Muscle layer of duodenum (tissue), 2 donors: ENCODE measurements at regions not wholly inside any gene's neighbourhood (a gene's known extent, or its start where the extent isn't known, plus 50 kb on each side); places are given as distances from the start of the nearest gene placed in this dataset.

Source experiments
- H3K27ac ChIP-seq: one replicate; pipeline ENCODE4 v1.7.0; 2013; ENCODE audit warnings: mild to moderate bottlenecking, low read length
- H3K27me3 ChIP-seq: one replicate; pipeline ENCODE4 v1.7.0; 2013; ENCODE audit warnings: low read depth, mild to moderate bottlenecking, control low read depth, low read length
- H3K36me3 ChIP-seq, 2 donors: one replicate each; pipeline ENCODE4 v1.7.0; 2013; ENCODE audit warnings: low read length in 2 of 2, control low read depth in 1 of 2, mild to moderate bottlenecking in 1 of 2; ENCODE audit not compliant: insufficient read depth in 2 of 2, control insufficient read depth in 1 of 2
- H3K4me1 ChIP-seq, 2 donors: one replicate each; pipeline ENCODE4 v1.7.0; 2013; ENCODE audit warnings: low read length in 2 of 2, mild to moderate bottlenecking in 2 of 2, control low read depth in 1 of 2, moderate library complexity in 1 of 2; ENCODE audit not compliant: insufficient read depth in 2 of 2, control insufficient read depth in 1 of 2
- H3K4me3 ChIP-seq, 2 donors: one replicate each; pipeline ENCODE4 v1.7.0; 2013; ENCODE audit warnings: low read length in 2 of 2, low read depth in 1 of 2, mild to moderate bottlenecking in 1 of 2
- H3K9me3 ChIP-seq, 2 donors: one replicate each; pipeline ENCODE4 v1.7.0; 2013; ENCODE audit warnings: low read length in 2 of 2, control low read depth in 1 of 2, mild to moderate bottlenecking in 1 of 2; ENCODE audit not compliant: control insufficient read depth in 1 of 2
- donor health status: healthy.

GRCh38 chr22:22410677-22411076 lies 97.9 kb downstream of the ZNF280B start:
- Histone ChIP-seq H3K27me3 (no peaks in the 10 kb centered on the region), H3K4me3 (no peak overlapping the region), H3K9me3 (peaks cover 0 to 9% of the 10 kb centered on the region in 2 donors), H3K36me3 (no peaks in the 10 kb centered on the region), H3K4me1 (no peaks in the 10 kb centered on the region), H3K27ac (no peak overlapping the region)

DNA sequence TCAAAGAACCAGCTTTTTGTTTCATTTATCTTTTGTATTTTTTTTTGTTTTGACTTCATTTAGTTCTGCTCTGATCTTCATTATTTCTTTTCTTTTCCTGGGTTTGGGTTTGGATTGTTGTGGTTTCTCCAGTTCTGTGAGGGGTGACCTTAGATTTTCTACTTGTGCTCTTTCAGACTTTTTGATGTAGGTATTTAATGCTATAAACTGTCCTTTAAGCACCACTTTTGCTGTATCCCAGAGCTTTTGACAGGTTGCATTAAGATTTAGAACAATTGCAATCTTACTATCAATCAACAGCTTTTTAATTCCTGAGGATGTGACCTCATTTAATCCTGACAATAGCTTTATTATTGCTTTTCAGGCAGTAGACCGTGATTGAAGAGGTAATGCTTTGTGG lies 94.3 kb downstream of the ZNF280B start:
- Histone ChIP-seq H3K36me3 (no peaks in the 10 kb centered on the region), H3K4me1 (no peaks in the 10 kb centered on the region), H3K4me3 (no peak overlapping the region), H3K9me3 (peaks cover 0 to 12% of the 10 kb centered on the region in 2 donors), H3K27me3 (no peaks in the 10 kb centered on the region), H3K27ac (no peak overlapping the region)

- Histone ChIP-seq H3K27me3 (no peaks in the 10 kb centered on the region), H3K4me3 (no peak overlapping the region), H3K4me1 (no peaks in the 10 kb centered on the region), H3K36me3 (no peaks in the 10 kb centered on the region), H3K9me3 (peaks cover 0 to 7% of the 10 kb centered on the region in 2 donors), H3K27ac (no peak overlapping the region)
Observed at GRCh38 chr22:22417495-22418162, 90.9 kb downstream of the ZNF280B start.

DNA sequence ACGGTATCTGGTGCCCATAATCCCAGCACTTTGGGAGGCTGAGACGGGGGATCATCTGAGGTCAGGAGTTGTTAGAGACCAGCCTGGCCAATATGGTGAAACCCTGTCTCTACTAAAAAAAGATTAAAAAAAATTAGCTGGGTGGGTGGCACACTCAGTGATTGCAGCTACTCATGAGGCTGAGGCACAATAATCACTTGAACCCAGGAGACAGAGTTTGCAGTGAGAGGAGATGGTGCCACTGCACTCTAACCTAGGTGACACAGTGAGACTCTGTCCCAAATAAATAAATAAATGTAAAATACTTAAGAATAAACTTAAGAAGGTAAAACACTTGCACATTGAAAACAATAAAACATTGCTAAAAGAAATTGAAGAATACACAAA lies 90.4 kb downstream of the ZNF280B start:
- Histone ChIP-seq H3K27me3 (no peaks in the 10 kb centered on the region), H3K9me3 (peaks cover 0 to 5% of the 10 kb centered on the region in 2 donors), H3K4me3 (no peak overlapping the region), H3K36me3 (no peaks in the 10 kb centered on the region), H3K27ac (no peak overlapping the region), H3K4me1 (no peaks in the 10 kb centered on the region)

DNA sequence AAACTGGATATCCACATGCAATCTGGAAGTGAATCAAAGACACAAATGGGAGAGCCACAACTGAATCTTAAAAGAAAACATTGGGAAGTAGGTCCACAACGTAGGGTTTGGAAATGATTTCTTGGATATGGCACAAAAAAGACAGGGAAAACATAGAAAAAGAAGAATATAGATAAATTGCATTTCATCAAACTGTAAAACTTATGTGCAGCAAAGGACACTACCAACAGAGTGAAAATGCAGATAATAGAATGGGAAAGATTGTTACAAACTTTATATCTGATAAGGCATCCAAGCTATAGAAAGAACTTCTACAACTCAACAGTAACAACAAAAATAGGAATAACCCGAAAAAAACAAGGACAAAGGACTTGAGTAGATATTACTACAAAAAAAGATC lies 89.6 kb downstream of the ZNF280B start:
- Histone ChIP-seq H3K27ac (no peak overlapping the region), H3K4me1 (no peaks in the 10 kb centered on the region), H3K4me3 (no peak overlapping the region), H3K27me3 (no peaks in the 10 kb centered on the region), H3K9me3 (peaks cover 0 to 2% of the 10 kb centered on the region in 2 donors), H3K36me3 (no peaks in the 10 kb centered on the region)

- Histone ChIP-seq H3K36me3 (no peaks in the 10 kb centered on the region), H3K4me3 (no peak overlapping the region), H3K27ac (no peak overlapping the region), H3K9me3 (peaks cover 0 to 2% of the 10 kb centered on the region in 2 donors), H3K27me3 (no peaks in the 10 kb centered on the region), H3K4me1 (no peaks in the 10 kb centered on the region)
Observed at GRCh38 chr22:22420580-22420979, 88.0 kb downstream of the ZNF280B start.

- Histone ChIP-seq H3K36me3 (no peaks in the 10 kb centered on the region), H3K9me3 (peaks cover 0 to 2% of the 10 kb centered on the region in 2 donors), H3K4me3 (no peak overlapping the region), H3K27ac (no peak overlapping the region), H3K27me3 (no peaks in the 10 kb centered on the region), H3K4me1 (no peaks in the 10 kb centered on the region)
Observed at GRCh38 chr22:22421392-22421791, 87.2 kb downstream of the ZNF280B start.

DNA sequence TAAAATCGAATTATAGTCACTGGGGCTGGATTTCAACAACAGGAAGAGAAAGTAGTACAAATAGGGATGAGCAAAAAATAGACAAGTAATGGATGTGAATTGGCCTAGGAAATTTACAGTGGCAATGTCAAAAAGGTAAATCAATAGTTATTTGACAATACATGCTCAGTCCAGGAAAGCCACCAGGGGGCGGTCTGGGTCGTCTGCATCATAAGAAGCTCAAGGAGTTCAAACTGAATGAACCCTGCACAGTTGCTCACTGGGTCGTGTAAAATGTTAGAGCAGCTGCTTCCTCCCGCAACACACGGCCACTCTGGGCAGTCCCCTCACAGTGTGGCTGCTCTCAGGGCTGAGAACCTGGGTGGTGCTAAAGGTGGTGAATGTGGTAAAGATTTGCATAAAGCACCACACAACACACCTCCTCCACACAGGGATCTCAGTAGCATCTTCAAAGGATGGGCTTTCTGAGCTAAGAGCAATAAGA lies 85.9 kb downstream of the ZNF280B start:
- no peaks in the 10 kb centered on the region for H3K4me1 ChIP-seq
- H3K36me3 ChIP-seq, result no peaks in the 10 kb centered on the region
- no peak overlapping the region for H3K27ac ChIP-seq
- no peak overlapping the region for H3K4me3 ChIP-seq
- peaks cover 0 to 2% of the 10 kb centered on the region in 2 donors for H3K9me3 ChIP-seq
- peaks cover 4% of the 10 kb centered on the region for H3K27me3 ChIP-seq

GRCh38 chr22:22423681-22424080 lies 84.9 kb downstream of the ZNF280B start:
- Histone ChIP-seq H3K36me3 (no peaks in the 10 kb centered on the region), H3K4me3 (no peak overlapping the region), H3K4me1 (no peaks in the 10 kb centered on the region), H3K27me3 (peaks cover 4% of the 10 kb centered on the region), H3K27ac (no peak overlapping the region), H3K9me3 (peaks cover 0 to 2% of the 10 kb centered on the region in 2 donors)

GRCh38 chr22:22424210-22424800 lies 84.2 kb downstream of the ZNF280B start:
- H3K4me1 ChIP-seq, result no peaks in the 10 kb centered on the region
- peaks cover 4% of the 10 kb centered on the region for H3K27me3 ChIP-seq
- H3K36me3 ChIP-seq, result no peaks in the 10 kb centered on the region
- H3K27ac ChIP-seq, result no peak overlapping the region
- no peaks in the 10 kb centered on the region for H3K9me3 ChIP-seq
- no peak overlapping the region for H3K4me3 ChIP-seq

DNA sequence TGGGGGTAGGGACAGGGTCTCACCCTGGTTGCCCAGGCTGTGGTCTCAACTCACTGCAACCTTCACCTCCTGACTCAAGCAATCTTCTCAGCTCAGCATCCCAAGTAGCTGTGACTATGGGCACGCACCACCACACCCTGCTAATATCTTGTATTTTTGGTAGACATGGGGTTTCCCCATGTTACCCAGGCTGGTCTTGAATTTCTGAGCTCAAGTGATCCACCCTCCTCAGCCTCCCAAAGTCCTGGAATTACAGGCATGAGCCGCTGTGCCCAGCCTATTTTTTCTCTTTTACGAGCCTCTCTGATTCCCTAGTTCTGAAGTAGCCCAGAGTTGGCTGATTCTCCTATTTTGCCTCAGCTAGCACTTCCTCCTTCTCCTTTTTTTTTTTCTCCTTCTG lies 83.6 kb downstream of the ZNF280B start:
- no peaks in the 10 kb centered on the region for H3K9me3 ChIP-seq
- H3K27me3 ChIP-seq, result peaks cover 4% of the 10 kb centered on the region
- no peak overlapping the region for H3K27ac ChIP-seq
- no peaks in the 10 kb centered on the region for H3K36me3 ChIP-seq
- H3K4me3 ChIP-seq, result no peak overlapping the region
- H3K4me1 ChIP-seq, result no peaks in the 10 kb centered on the region

DNA sequence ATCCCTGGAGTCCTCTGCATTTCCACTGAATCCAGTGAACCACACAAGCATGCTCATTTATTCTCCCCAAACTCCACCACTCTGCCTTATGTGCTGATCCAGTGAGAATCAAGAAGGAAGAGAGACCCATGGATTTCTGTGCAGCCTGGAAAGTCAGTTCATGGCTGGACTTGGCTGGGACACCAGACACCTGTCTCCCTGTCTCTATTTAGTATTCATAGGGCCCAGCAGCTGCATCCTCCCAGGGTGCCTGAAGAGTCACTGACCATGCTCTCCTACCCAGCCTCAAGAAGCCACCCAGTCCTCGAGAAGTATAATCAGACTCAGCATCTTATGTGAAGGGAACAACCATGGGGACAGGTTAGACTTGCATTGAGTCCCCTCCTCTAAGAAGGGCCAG lies 83.2 kb downstream of the ZNF280B start:
- Histone ChIP-seq H3K9me3 (no peaks in the 10 kb centered on the region), H3K4me3 (no peak overlapping the region), H3K36me3 (no peaks in the 10 kb centered on the region), H3K27me3 (peaks cover 4% of the 10 kb centered on the region), H3K4me1 (no peaks in the 10 kb centered on the region), H3K27ac (no peak overlapping the region)
